H1 (cell line): ENCODE measurements at regions not wholly inside any gene's neighbourhood (a gene's known extent, or its start where the extent isn't known, plus 50 kb on each side); places are given as distances from the start of the nearest gene placed in this dataset.

Source experiments
- BACH1 ChIP-seq: IDR thresholded peaks from 2 replicates; pipeline ENCODE4 v1.6.1; 2012; ENCODE audit warnings: low read length, improper control_type of control experiment
- CREB1 ChIP-seq: IDR thresholded peaks from 2 replicates; pipeline ENCODE4 v1.6.1; 2012; ENCODE audit warnings: inconsistent platforms
- CTCF ChIP-seq, 3 experiments: IDR thresholded peaks; 1 replicate in 2 of 3; 2 replicates in 1 of 3; pipeline versions ENCODE4 v1.5.1 to v1.6.1; 2011; ENCODE audit warnings: low read length in 3 of 3, mild to moderate bottlenecking in 3 of 3, inconsistent platforms in 2 of 3, low read depth in 1 of 3, moderate library complexity in 1 of 3; ENCODE audit not compliant: insufficient read depth in 1 of 3; ENCODE audit errors: control extremely low read depth in 1 of 3
- EP300 ChIP-seq, 2 experiments: IDR thresholded peaks; 1 replicate in 1 of 2; 2 replicates in 1 of 2; pipeline ENCODE4 v1.6.1; 2011 to 2012; ENCODE audit warnings: low read depth in 2 of 2, low read length in 2 of 2, mild to moderate bottlenecking in 2 of 2, borderline replicate concordance in 1 of 2, inconsistent platforms in 1 of 2, moderate library complexity in 1 of 2
- EZH2 ChIP-seq: fragments of 200-600 bp; sonication (generic); IDR thresholded peaks from 2 replicates; pipeline ENCODE4 v1.7.1; 2012; ENCODE audit warnings: low read depth, mild to moderate bottlenecking, moderate library complexity, low read length, inconsistent platforms; ENCODE audit not compliant: severe bottlenecking
- GTF2F1 ChIP-seq: IDR thresholded peaks from 2 replicates; pipeline ENCODE4 v1.6.1; 2012; ENCODE audit warnings: low read depth, low read length, improper control_type of control experiment, borderline replicate concordance
- RAD21 ChIP-seq, 2 experiments: IDR thresholded peaks in 1 of 2; conservative IDR thresholded peaks in 1 of 2; 2 replicates each; pipeline ENCODE4 v1.6.1; 2011; ENCODE audit warnings: low read depth in 2 of 2, low read length in 2 of 2, improper control_type of control experiment in 1 of 2, inconsistent platforms in 1 of 2, mild to moderate bottlenecking in 1 of 2, moderate library complexity in 1 of 2

DNA sequence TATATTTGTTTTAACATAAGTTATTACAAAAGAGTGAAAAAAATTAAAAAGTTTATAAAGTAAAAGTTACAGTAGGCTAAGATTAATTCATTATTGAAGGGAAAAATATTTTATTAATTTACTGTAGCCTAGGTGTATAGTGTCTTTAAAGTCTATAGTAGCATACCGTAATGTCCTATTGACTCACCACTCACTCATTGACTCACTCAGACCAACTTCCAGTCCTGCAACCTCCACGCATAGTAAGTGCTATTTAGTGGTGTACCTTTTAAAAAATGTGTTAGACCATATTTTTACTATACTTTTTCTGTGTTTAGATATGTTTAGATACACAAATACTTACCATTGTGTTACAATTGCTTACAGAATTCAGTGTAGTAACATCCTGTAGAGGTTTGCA is 841.1 kb downstream of the CENPC start:
- TF ChIP-seq RAD21 (IDR thresholded peaks at IDR 0.05 in 1 of 2, conservative IDR thresholded peaks at IDR 0.05 in 1 of 2; ENCODE audit: low read depth in 2 of 2, low read length in 2 of 2), result no peak
- no peak for TF ChIP-seq CTCF (IDR thresholded peaks at IDR 0.05; ENCODE audit: control extremely low read depth in 1 of 3, insufficient read depth in 1 of 3, low read depth in 1 of 3, low read length in 3 of 3)
- TF ChIP-seq EP300 (IDR thresholded peaks at IDR 0.05; ENCODE audit: borderline replicate concordance in 1 of 2, low read depth in 2 of 2, low read length in 2 of 2), result no peak
- TF ChIP-seq BACH1, result no peak
- no peak for TF ChIP-seq EZH2
- TF ChIP-seq GTF2F1, result no peak
- no peak for TF ChIP-seq CREB1
